GM23338 (cell line): ENCODE measurements at regions not wholly inside any gene's neighbourhood (a gene's known extent, or its start where the extent isn't known, plus 50 kb on each side); places are given as distances from the start of the nearest gene placed in this dataset.

Experiments used
- ATAC-seq: fragments of 200-7000 bp; cut with Tn5 transposase; 3 replicates; pipeline ENCODE4 v1.9.1; 2020
- DNase-seq: peaks from one replicate; pipeline ENCODE4 v3.0.0-alpha.2; 2015; ENCODE audit warnings: low spot score
- H2AFZ ChIP-seq: fragments of 200-600 bp; sonication (generic); 2 replicates; pipeline ENCODE4 v1.8.0; 2016; ENCODE audit warnings: antibody characterized with exemption, mild to moderate bottlenecking, moderate library complexity
- H3F3A ChIP-seq: fragments of 200-600 bp; sonication (generic); replicated peaks from 2 replicates; pipeline ENCODE4 v1.8.0; 2017; ENCODE audit warnings: antibody characterized with exemption, mixed run types, low read depth
- H3K27ac ChIP-seq: fragments of 200-600 bp; sonication (generic); 2 replicates; pipeline ENCODE4 v1.6.1; 2016; ENCODE audit warnings: low read depth
- H3K27me3 ChIP-seq: fragments of 200-600 bp; sonication (generic); 2 replicates; pipeline ENCODE4 v1.8.0; 2016; ENCODE audit warnings: mild to moderate bottlenecking, mixed run types, moderate library complexity; ENCODE audit not compliant: insufficient read depth
- H3K36me3 ChIP-seq: fragments of 200-600 bp; sonication (generic); 2 replicates; pipeline ENCODE4 v1.8.0; 2016; ENCODE audit warnings: mild to moderate bottlenecking; ENCODE audit not compliant: insufficient read depth
- H3K4me1 ChIP-seq: fragments of 200-600 bp; sonication (generic); 2 replicates; pipeline ENCODE4 v1.8.0; 2016; ENCODE audit warnings: mild to moderate bottlenecking, moderate library complexity; ENCODE audit not compliant: insufficient read depth
- H3K4me2 ChIP-seq: fragments of 200-600 bp; sonication (generic); 2 replicates; pipeline ENCODE4 v1.7.1; 2017; ENCODE audit warnings: mixed run types
- H3K4me3 ChIP-seq: fragments of 200-600 bp; sonication (generic); 2 replicates; pipeline ENCODE4 v1.6.1; 2016; ENCODE audit warnings: mixed run types
- H3K79me2 ChIP-seq: fragments of 200-600 bp; sonication (generic); replicated peaks from 2 replicates; pipeline ENCODE4 v1.8.0; 2017; ENCODE audit warnings: mild to moderate bottlenecking; ENCODE audit not compliant: insufficient read depth
- H3K9me2 ChIP-seq: fragments of 200-600 bp; sonication (generic); 2 replicates; pipeline ENCODE4 v1.8.0; 2017; ENCODE audit not compliant: insufficient read depth
- H4K20me1 ChIP-seq: fragments of 200-600 bp; sonication (generic); replicated peaks from 2 replicates; pipeline ENCODE4 v1.8.0; 2017; ENCODE audit warnings: mild to moderate bottlenecking; ENCODE audit not compliant: insufficient read depth
- H3K27ac Mint-ChIP-seq: 2 replicates; pipeline ENCODE4 v1.8.0; 2020; ENCODE audit warnings: inconsistent platforms, mild to moderate bottlenecking, moderate library complexity, mixed read lengths
- H3K27me3 Mint-ChIP-seq: 3 replicates; pipeline ENCODE4 v1.8.0; 2022; ENCODE audit warnings: low read depth, mild to moderate bottlenecking, moderate library complexity, mixed read lengths, inconsistent platforms; ENCODE audit not compliant: insufficient read depth, poor library complexity
- H3K36me3 Mint-ChIP-seq: 3 replicates; pipeline ENCODE4 v1.8.0; 2021; ENCODE audit warnings: low read depth, mild to moderate bottlenecking, inconsistent platforms, moderate library complexity, mixed read lengths
- H3K4me1 Mint-ChIP-seq: 3 replicates; pipeline ENCODE4 v1.8.0; 2020; ENCODE audit warnings: mild to moderate bottlenecking, inconsistent platforms, mixed read lengths
- H3K4me3 Mint-ChIP-seq: 3 replicates; pipeline ENCODE4 v1.8.0; 2021; ENCODE audit warnings: moderate library complexity, mild to moderate bottlenecking, inconsistent platforms, mixed read lengths
- H3K9me3 Mint-ChIP-seq: 3 replicates; pipeline ENCODE4 v1.8.0; 2020; ENCODE audit warnings: moderate library complexity, mild to moderate bottlenecking, inconsistent platforms, mixed read lengths
- CREB1 ChIP-seq: fragments of 250-450 bp; sonication (Bioruptor Pico); IDR thresholded peaks from 2 replicates; pipeline ENCODE4 v1.5.0; 2020; ENCODE audit warnings: low read depth, mild to moderate bottlenecking, moderate library complexity
- CTCF ChIP-seq, 2 experiments: fragments of 200-600 bp in 1 of 2; sonication (generic) in 1 of 2; conservative IDR thresholded peaks; 2 replicates each; pipeline versions ENCODE4 v1.5.1 to v1.6.1; 2016 to 2017; ENCODE audit warnings: antibody characterized with exemption in 2 of 2, low read depth in 2 of 2, mild to moderate bottlenecking in 2 of 2, moderate library complexity in 1 of 2
- ETS1 ChIP-seq: IDR thresholded peaks from 2 replicates; pipeline ENCODE4 v1.6.1; 2016; ENCODE audit warnings: antibody characterized with exemption
- EZH2 ChIP-seq: fragments of 200-600 bp; sonication (generic); IDR thresholded peaks from one replicate; pipeline ENCODE4 v1.8.0; 2017; ENCODE audit warnings: antibody characterized with exemption, mild to moderate bottlenecking, low read depth; ENCODE audit not compliant: unreplicated experiment
- EZH2phosphoT487 ChIP-seq: fragments of 200-600 bp; sonication (generic); IDR thresholded peaks from one replicate; pipeline ENCODE4 v1.8.1; 2018; ENCODE audit warnings: antibody characterized with exemption; ENCODE audit not compliant: unreplicated experiment
- JUNB ChIP-seq: IDR thresholded peaks from one replicate; pipeline ENCODE4 v1.6.1; 2016; ENCODE audit warnings: antibody characterized with exemption; ENCODE audit not compliant: unreplicated experiment
- NANOG ChIP-seq: IDR thresholded peaks from 2 replicates; pipeline ENCODE4 v1.6.1; 2016; ENCODE audit warnings: antibody characterized with exemption, borderline replicate concordance
- POLR2AphosphoS5 ChIP-seq: IDR thresholded peaks from 2 replicates; pipeline ENCODE4 v1.6.1; 2016; ENCODE audit warnings: antibody characterized with exemption, low read depth
- REST ChIP-seq: IDR thresholded peaks from one replicate; pipeline ENCODE4 v1.6.1; 2018; ENCODE audit warnings: antibody characterized with exemption; ENCODE audit not compliant: unreplicated experiment
- STAT1 ChIP-seq: IDR thresholded peaks from one replicate; pipeline ENCODE4 v1.6.1; 2016; ENCODE audit warnings: antibody characterized with exemption; ENCODE audit not compliant: unreplicated experiment
- ZNF114 ChIP-seq: fragments of 250-450 bp; sonication (Bioruptor Pico); IDR thresholded peaks from 2 replicates; pipeline ENCODE4 v1.5.0; 2020; ENCODE audit warnings: mild to moderate bottlenecking, moderate library complexity
- ZNF331 ChIP-seq: fragments of 250-450 bp; sonication (Bioruptor Pico); IDR thresholded peaks from 2 replicates; pipeline ENCODE4 v1.5.0; 2020; ENCODE audit warnings: low read depth, mild to moderate bottlenecking, moderate library complexity
- ZNF462 ChIP-seq: fragments of 250-450 bp; sonication (Bioruptor Pico); IDR thresholded peaks from 2 replicates; pipeline ENCODE4 v1.5.0; 2020; ENCODE audit warnings: mild to moderate bottlenecking, moderate library complexity

DNA sequence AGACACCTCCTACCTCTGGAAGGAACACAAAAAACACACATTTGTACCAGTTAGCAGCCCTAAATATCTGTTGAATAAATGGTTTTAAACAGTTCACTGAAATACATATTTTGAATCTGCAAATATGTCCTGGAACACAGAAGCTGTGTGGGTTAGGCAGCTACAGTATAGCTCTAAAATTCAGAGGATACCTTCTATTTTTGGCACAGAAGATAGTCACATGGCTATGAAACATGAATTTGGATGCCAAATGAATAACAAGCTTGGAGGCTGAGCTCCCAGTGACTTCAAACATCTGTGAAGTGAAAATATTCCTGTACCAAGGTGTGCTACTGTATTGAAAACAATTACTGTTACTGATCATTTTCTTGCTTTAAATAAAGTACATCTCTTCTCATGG is 391.5 kb upstream of the ADGRL2 start:
- Histone ChIP-seq H3K27ac (no peak overlapping the region), H2AFZ (no peak overlapping the region), H3F3A (no peaks in the 10 kb centered on the region), H3K9me2 (no peaks in the 10 kb centered on the region), H3K4me3 (no peak overlapping the region), H4K20me1 (no peaks in the 10 kb centered on the region), H3K36me3 (no peaks in the 10 kb centered on the region), H3K79me2 (no peaks in the 10 kb centered on the region), H3K27me3 (no peaks in the 10 kb centered on the region), H3K4me2 (no peak overlapping the region; the same call in 1 of the 2 replicates), H3K4me1 (peaks cover 70% of the 10 kb centered on the region)
- ATAC-seq: no peak
- no peak for DNase-seq
- Mint-ChIP-seq H3K27ac (no peak overlapping the region; the same call in none of the 2 replicates), H3K4me1 (peaks cover 66% of the 10 kb centered on the region), H3K36me3 (no peaks in the 10 kb centered on the region), H3K4me3 (no peak overlapping the region), H3K9me3 (no peaks in the 10 kb centered on the region), H3K27me3 (peaks cover 2% of the 10 kb centered on the region)
- no peak for TF ChIP-seq ZNF462 (CRISPR knock-in tag)
- TF ChIP-seq EZH2phosphoT487: no peak
- no peak for TF ChIP-seq STAT1
- no peak for TF ChIP-seq CREB1
- TF ChIP-seq EZH2: no peak
- TF ChIP-seq CTCF (conservative IDR thresholded peaks at IDR 0.05; ENCODE audit: low read depth in 2 of 2): no peak
- no peak for TF ChIP-seq ZNF331 (CRISPR knock-in tag)
- TF ChIP-seq POLR2AphosphoS5: no peak
- TF ChIP-seq REST: no peak
- no peak for TF ChIP-seq ZNF114 (CRISPR knock-in tag)
- no peak for TF ChIP-seq JUNB
- TF ChIP-seq NANOG: no peak
- no peak for TF ChIP-seq ETS1
